GM23338 (cell line): ENCODE measurements at regions not wholly inside any gene's neighbourhood (a gene's known extent, or its start where the extent isn't known, plus 50 kb on each side); places are given as distances from the start of the nearest gene placed in this dataset.

Experiments
- CREB1 ChIP-seq: fragments of 250-450 bp; sonication (Bioruptor Pico); IDR thresholded peaks from 2 replicates; pipeline ENCODE4 v1.5.0; 2020; ENCODE audit warnings: low read depth, mild to moderate bottlenecking, moderate library complexity
- EZH2 ChIP-seq: fragments of 200-600 bp; sonication (generic); IDR thresholded peaks from one replicate; pipeline ENCODE4 v1.8.0; 2017; ENCODE audit warnings: antibody characterized with exemption, mild to moderate bottlenecking, low read depth; ENCODE audit not compliant: unreplicated experiment
- EZH2phosphoT487 ChIP-seq: fragments of 200-600 bp; sonication (generic); IDR thresholded peaks from one replicate; pipeline ENCODE4 v1.8.1; 2018; ENCODE audit warnings: antibody characterized with exemption; ENCODE audit not compliant: unreplicated experiment
- JUNB ChIP-seq: IDR thresholded peaks from one replicate; pipeline ENCODE4 v1.6.1; 2016; ENCODE audit warnings: antibody characterized with exemption; ENCODE audit not compliant: unreplicated experiment
- POLR2AphosphoS5 ChIP-seq: IDR thresholded peaks from 2 replicates; pipeline ENCODE4 v1.6.1; 2016; ENCODE audit warnings: antibody characterized with exemption, low read depth
- REST ChIP-seq: IDR thresholded peaks from one replicate; pipeline ENCODE4 v1.6.1; 2018; ENCODE audit warnings: antibody characterized with exemption; ENCODE audit not compliant: unreplicated experiment
- TF ChIP-seq, protein P1 (sequence below), 2 experiments: fragments of 200-600 bp in 1 of 2; sonication (generic) in 1 of 2; conservative IDR thresholded peaks; 2 replicates each; pipeline versions ENCODE4 v1.5.1 to v1.6.1; 2016 to 2017; ENCODE audit warnings: antibody characterized with exemption in 2 of 2, low read depth in 2 of 2, mild to moderate bottlenecking in 2 of 2, moderate library complexity in 1 of 2
- TF ChIP-seq, protein P2 (sequence below): fragments of 250-450 bp; sonication (Bioruptor Pico); IDR thresholded peaks from 2 replicates; pipeline ENCODE4 v1.5.0; 2020; ENCODE audit warnings: mild to moderate bottlenecking, moderate library complexity

DNA sequence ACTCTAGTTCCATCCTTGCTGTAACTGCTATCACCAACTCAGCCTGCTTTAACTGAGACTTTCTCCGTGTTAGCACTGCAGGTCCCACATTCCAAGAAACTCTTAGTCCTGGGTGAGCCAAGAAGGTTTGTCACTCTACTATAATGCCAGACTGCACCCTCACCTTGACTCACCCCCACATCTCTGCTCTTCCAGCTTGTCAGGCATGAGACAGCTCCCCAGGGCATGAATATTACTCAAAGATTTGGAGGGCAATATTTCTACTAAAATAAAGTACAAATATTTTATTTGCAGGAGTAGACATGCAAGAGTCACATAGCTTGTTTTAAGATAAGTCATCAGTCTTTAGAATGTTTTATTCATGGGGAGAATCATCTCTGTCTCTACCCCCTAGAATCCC lies 110.2 kb downstream of the MATN1 start:
- TF ChIP-seq JUNB = no peak
- TF ChIP-seq, protein P1, sequence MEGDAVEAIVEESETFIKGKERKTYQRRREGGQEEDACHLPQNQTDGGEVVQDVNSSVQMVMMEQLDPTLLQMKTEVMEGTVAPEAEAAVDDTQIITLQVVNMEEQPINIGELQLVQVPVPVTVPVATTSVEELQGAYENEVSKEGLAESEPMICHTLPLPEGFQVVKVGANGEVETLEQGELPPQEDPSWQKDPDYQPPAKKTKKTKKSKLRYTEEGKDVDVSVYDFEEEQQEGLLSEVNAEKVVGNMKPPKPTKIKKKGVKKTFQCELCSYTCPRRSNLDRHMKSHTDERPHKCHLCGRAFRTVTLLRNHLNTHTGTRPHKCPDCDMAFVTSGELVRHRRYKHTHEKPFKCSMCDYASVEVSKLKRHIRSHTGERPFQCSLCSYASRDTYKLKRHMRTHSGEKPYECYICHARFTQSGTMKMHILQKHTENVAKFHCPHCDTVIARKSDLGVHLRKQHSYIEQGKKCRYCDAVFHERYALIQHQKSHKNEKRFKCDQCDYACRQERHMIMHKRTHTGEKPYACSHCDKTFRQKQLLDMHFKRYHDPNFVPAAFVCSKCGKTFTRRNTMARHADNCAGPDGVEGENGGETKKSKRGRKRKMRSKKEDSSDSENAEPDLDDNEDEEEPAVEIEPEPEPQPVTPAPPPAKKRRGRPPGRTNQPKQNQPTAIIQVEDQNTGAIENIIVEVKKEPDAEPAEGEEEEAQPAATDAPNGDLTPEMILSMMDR (conservative IDR thresholded peaks at IDR 0.05; ENCODE audit: low read depth in 2 of 2) = no peak
- TF ChIP-seq EZH2 = no peak
- no peak for TF ChIP-seq EZH2phosphoT487
- TF ChIP-seq REST = no peak
- TF ChIP-seq CREB1 (CRISPR knock-in tag) = no peak
- no peak for TF ChIP-seq POLR2AphosphoS5
- TF ChIP-seq, protein P2, sequence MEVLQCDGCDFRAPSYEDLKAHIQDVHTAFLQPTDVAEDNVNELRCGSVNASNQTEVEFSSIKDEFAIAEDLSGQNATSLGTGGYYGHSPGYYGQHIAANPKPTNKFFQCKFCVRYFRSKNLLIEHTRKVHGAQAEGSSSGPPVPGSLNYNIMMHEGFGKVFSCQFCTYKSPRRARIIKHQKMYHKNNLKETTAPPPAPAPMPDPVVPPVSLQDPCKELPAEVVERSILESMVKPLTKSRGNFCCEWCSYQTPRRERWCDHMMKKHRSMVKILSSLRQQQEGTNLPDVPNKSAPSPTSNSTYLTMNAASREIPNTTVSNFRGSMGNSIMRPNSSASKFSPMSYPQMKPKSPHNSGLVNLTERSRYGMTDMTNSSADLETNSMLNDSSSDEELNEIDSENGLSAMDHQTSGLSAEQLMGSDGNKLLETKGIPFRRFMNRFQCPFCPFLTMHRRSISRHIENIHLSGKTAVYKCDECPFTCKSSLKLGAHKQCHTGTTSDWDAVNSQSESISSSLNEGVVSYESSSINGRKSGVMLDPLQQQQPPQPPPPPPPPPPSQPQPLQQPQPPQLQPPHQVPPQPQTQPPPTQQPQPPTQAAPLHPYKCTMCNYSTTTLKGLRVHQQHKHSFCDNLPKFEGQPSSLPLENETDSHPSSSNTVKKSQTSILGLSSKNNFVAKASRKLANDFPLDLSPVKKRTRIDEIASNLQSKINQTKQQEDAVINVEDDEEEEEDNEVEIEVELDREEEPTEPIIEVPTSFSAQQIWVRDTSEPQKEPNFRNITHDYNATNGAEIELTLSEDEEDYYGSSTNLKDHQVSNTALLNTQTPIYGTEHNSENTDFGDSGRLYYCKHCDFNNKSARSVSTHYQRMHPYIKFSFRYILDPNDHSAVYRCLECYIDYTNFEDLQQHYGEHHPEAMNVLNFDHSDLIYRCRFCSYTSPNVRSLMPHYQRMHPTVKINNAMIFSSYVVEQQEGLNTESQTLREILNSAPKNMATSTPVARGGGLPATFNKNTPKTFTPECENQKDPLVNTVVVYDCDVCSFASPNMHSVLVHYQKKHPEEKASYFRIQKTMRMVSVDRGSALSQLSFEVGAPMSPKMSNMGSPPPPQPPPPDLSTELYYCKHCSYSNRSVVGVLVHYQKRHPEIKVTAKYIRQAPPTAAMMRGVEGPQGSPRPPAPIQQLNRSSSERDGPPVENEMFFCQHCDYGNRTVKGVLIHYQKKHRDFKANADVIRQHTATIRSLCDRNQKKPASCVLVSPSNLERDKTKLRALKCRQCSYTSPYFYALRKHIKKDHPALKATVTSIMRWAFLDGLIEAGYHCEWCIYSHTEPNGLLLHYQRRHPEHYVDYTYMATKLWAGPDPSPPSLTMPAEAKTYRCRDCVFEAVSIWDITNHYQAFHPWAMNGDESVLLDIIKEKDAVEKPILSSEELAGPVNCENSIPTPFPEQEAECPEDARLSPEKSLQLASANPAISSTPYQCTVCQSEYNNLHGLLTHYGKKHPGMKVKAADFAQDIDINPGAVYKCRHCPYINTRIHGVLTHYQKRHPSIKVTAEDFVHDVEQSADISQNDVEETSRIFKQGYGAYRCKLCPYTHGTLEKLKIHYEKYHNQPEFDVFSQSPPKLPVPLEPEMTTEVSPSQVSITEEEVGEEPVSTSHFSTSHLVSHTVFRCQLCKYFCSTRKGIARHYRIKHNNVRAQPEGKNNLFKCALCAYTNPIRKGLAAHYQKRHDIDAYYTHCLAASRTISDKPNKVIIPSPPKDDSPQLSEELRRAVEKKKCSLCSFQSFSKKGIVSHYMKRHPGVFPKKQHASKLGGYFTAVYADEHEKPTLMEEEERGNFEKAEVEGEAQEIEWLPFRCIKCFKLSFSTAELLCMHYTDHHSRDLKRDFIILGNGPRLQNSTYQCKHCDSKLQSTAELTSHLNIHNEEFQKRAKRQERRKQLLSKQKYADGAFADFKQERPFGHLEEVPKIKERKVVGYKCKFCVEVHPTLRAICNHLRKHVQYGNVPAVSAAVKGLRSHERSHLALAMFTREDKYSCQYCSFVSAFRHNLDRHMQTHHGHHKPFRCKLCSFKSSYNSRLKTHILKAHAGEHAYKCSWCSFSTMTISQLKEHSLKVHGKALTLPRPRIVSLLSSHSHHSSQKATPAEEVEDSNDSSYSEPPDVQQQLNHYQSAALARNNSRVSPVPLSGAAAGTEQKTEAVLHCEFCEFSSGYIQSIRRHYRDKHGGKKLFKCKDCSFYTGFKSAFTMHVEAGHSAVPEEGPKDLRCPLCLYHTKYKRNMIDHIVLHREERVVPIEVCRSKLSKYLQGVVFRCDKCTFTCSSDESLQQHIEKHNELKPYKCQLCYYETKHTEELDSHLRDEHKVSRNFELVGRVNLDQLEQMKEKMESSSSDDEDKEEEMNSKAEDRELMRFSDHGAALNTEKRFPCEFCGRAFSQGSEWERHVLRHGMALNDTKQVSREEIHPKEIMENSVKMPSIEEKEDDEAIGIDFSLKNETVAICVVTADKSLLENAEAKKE = no peak
